Neural cell (in vitro differentiated cells): ENCODE measurements at regions not wholly inside any gene's neighbourhood (a gene's known extent, or its start where the extent isn't known, plus 50 kb on each side); places are given as distances from the start of the nearest gene placed in this dataset.

Source experiments
- H2AFZ ChIP-seq: fragments of 200-600, 300-800 bp; sonication (generic), shearing (Covaris generic); 2 replicates; pipeline ENCODE4 v1.6.0; 2014; ENCODE audit warnings: low read depth, mild to moderate bottlenecking, antibody characterized with exemption, low read length, moderate library complexity
- H3F3A ChIP-seq: fragments of 200-600 bp; shearing (Covaris generic); 2 replicates; pipeline ENCODE4 v1.6.1; 2016; ENCODE audit warnings: mild to moderate bottlenecking, moderate library complexity, mixed read lengths, antibody characterized with exemption, low read length; ENCODE audit not compliant: insufficient read depth, poor library complexity, severe bottlenecking
- H3K27ac ChIP-seq: fragments of 200-600, 300-800 bp; sonication (generic), shearing (Covaris generic); 2 replicates; pipeline ENCODE4 v1.5.1; 2014; ENCODE audit warnings: mild to moderate bottlenecking, low read length, moderate library complexity
- H3K27me3 ChIP-seq: fragments of 300-800, 200-600 bp; sonication (generic), shearing (Covaris generic); 2 replicates; pipeline ENCODE4 v1.6.0; 2014; ENCODE audit warnings: mild to moderate bottlenecking, low read depth, low read length, moderate library complexity; ENCODE audit not compliant: insufficient read depth
- H3K36me3 ChIP-seq: fragments of 300-800, 200-600 bp; sonication (generic), shearing (Covaris generic); 2 replicates; pipeline ENCODE4 v1.5.1; 2014; ENCODE audit warnings: mild to moderate bottlenecking, antibody characterized with exemption, low read length, moderate library complexity; ENCODE audit not compliant: insufficient read depth
- H3K4me2 ChIP-seq: fragments of 300-800, 200-600 bp; sonication (generic), shearing (Covaris generic); 2 replicates; pipeline ENCODE4 v1.6.0; 2014; ENCODE audit warnings: mild to moderate bottlenecking, low read length
- H3K4me3 ChIP-seq: fragments of 300-800, 200-600 bp; sonication (generic), shearing (Covaris generic); 2 replicates; pipeline ENCODE4 v1.5.1; 2014; ENCODE audit warnings: mild to moderate bottlenecking, low read length, moderate library complexity
- H3K79me2 ChIP-seq: fragments of 200-600 bp; shearing (Covaris generic); replicated peaks from 2 replicates; pipeline ENCODE4 v1.6.0; 2014; ENCODE audit warnings: mild to moderate bottlenecking, low read length, moderate library complexity; ENCODE audit not compliant: insufficient read depth
- H3K9ac ChIP-seq: fragments of 300-800, 200-600 bp; sonication (generic), shearing (Covaris generic); 2 replicates; pipeline ENCODE4 v1.6.1; 2016; ENCODE audit warnings: mild to moderate bottlenecking, low read length, mixed read lengths
- H3K9me2 ChIP-seq: fragments of 200-600 bp; shearing (Covaris generic); 2 replicates; pipeline ENCODE4 v1.6.1; 2016; ENCODE audit warnings: mild to moderate bottlenecking, low read length, mixed read lengths; ENCODE audit not compliant: insufficient read depth
- H3K9me3 ChIP-seq: fragments of 200-600, 300-800 bp; sonication (generic), shearing (Covaris generic); 2 replicates; pipeline ENCODE4 v1.6.1; 2016; ENCODE audit warnings: mild to moderate bottlenecking, mixed run types, low read length, moderate library complexity, mixed read lengths
- H4K20me1 ChIP-seq: fragments of 200-600 bp; shearing (Covaris generic); 2 replicates; pipeline ENCODE4 v1.6.1; 2016; ENCODE audit warnings: mild to moderate bottlenecking, mixed run types; ENCODE audit not compliant: insufficient read depth
- EP300 ChIP-seq: fragments of 450-650 bp; conservative IDR thresholded peaks from 2 replicates; pipeline ENCODE4 v1.6.1; 2014; ENCODE audit warnings: antibody characterized with exemption, mild to moderate bottlenecking, moderate library complexity; ENCODE audit not compliant: poor library complexity, severe bottlenecking
- EZH2 ChIP-seq: fragments of 200-600, 300-800 bp; shearing (Covaris generic), sonication (generic); IDR thresholded peaks from 2 replicates; pipeline ENCODE4 v1.6.1; 2014; ENCODE audit warnings: antibody characterized with exemption, low read length, borderline replicate concordance, mild to moderate bottlenecking; ENCODE audit not compliant: insufficient read depth, poor library complexity, severe bottlenecking
- MXI1 ChIP-seq: fragments of 450-650 bp; conservative IDR thresholded peaks from 2 replicates; pipeline ENCODE4 v1.6.1; 2014; ENCODE audit warnings: antibody characterized with exemption, mild to moderate bottlenecking; ENCODE audit not compliant: poor library complexity, severe bottlenecking
- POLR2AphosphoS5 ChIP-seq: IDR thresholded peaks from 2 replicates; pipeline ENCODE4 v1.6.1; 2012
- RAD21 ChIP-seq: fragments of 450-650 bp; conservative IDR thresholded peaks from 2 replicates; pipeline ENCODE4 v1.6.1; 2014; ENCODE audit warnings: antibody characterized with exemption, mild to moderate bottlenecking, moderate library complexity
- SMC3 ChIP-seq: fragments of 450-650 bp; conservative IDR thresholded peaks from 2 replicates; pipeline ENCODE4 v1.6.1; 2014; ENCODE audit warnings: antibody characterized with exemption, mild to moderate bottlenecking, moderate library complexity; ENCODE audit not compliant: poor library complexity
- TAF1 ChIP-seq: IDR thresholded peaks from 2 replicates; pipeline ENCODE4 v1.6.1; 2012; ENCODE audit warnings: low read depth
- TF ChIP-seq, protein P1 (sequence below): IDR thresholded peaks from 2 replicates; pipeline ENCODE4 v1.6.1; 2012; ENCODE audit warnings: borderline replicate concordance
- TF ChIP-seq, protein P2 (sequence below): fragments of 450-650 bp; IDR thresholded peaks from 2 replicates; pipeline ENCODE4 v1.5.1; 2014; ENCODE audit warnings: antibody characterized with exemption, mild to moderate bottlenecking, moderate library complexity; ENCODE audit not compliant: poor library complexity, severe bottlenecking

DNA sequence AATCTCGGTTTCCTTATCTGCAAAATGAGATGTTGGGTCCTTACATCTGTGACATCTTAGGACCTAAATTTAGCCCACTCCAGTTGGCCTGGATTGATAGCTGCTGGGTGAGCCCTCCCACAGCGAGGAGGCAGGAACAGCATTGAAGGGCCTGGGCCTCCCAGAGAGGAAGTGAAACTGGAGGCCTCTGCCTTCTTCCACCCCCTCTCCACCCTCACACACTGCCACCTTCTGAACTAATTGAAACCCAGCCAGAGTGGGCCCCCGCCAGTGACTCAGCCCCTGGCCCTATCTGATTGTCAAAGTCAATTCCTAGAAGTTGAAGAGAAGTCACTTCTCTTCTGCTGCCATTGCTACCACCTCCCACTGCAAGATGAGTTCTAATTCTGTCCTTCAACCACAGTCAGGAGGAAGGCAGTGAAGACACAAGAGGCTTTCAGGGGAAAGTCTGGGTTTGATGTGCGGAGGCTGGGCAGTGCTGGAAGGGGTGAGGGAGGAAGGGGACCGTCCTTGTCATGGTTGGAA lies 55.2 kb upstream of the NEK6 start:
- Histone ChIP-seq H3K9me2 (no peaks in the 10 kb centered on the region), H4K20me1 (no peaks in the 10 kb centered on the region), H3K27ac (no peak overlapping the region), H3K4me3 (no peak overlapping the region), H3K27me3 (no peaks in the 10 kb centered on the region), H3K9me3 (no peaks in the 10 kb centered on the region), H3K36me3 (no peaks in the 10 kb centered on the region), H2AFZ (no peak overlapping the region), H3K4me2 (no peak overlapping the region), H3F3A (no peaks in the 10 kb centered on the region), H3K79me2 (no peaks in the 10 kb centered on the region), H3K9ac (no peak overlapping the region)
- TF ChIP-seq TAF1 (no peak), MXI1 (no peak), EZH2 (no peak), RAD21 (no peak)
- TF ChIP-seq, protein P1, sequence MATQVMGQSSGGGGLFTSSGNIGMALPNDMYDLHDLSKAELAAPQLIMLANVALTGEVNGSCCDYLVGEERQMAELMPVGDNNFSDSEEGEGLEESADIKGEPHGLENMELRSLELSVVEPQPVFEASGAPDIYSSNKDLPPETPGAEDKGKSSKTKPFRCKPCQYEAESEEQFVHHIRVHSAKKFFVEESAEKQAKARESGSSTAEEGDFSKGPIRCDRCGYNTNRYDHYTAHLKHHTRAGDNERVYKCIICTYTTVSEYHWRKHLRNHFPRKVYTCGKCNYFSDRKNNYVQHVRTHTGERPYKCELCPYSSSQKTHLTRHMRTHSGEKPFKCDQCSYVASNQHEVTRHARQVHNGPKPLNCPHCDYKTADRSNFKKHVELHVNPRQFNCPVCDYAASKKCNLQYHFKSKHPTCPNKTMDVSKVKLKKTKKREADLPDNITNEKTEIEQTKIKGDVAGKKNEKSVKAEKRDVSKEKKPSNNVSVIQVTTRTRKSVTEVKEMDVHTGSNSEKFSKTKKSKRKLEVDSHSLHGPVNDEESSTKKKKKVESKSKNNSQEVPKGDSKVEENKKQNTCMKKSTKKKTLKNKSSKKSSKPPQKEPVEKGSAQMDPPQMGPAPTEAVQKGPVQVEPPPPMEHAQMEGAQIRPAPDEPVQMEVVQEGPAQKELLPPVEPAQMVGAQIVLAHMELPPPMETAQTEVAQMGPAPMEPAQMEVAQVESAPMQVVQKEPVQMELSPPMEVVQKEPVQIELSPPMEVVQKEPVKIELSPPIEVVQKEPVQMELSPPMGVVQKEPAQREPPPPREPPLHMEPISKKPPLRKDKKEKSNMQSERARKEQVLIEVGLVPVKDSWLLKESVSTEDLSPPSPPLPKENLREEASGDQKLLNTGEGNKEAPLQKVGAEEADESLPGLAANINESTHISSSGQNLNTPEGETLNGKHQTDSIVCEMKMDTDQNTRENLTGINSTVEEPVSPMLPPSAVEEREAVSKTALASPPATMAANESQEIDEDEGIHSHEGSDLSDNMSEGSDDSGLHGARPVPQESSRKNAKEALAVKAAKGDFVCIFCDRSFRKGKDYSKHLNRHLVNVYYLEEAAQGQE = no peak

DNA sequence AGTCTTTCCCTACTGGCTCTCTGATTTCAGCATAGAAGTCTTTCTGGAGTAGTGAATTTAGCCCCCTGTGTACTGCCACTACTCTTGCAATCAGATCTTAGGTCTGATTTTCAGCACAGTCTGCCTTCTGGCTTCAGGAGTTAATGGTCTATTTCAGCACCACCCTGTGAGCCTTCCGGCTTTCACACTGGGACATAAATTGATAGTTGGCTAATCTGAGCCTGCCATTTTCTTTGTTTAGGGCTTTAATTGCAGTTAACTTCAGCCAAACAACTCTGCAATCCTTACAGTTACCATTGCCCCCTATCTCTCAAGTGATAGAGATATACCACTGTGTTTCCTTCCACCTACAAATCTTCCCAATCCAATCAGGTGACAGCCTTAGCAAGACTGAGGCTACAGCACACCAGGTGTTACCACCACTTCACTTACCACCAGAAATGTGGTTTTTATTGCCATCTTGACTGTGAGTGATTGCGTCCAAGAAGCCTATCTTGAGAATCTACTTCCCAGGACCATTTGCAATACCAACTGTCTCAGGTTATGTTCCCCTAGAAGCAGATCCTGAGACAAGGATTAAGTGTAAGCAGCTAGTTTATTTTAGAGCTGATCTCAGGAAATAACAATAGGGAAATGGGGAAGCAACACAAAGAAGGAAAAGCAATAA lies 51.9 kb upstream of the NEK6 start:
- Histone ChIP-seq H3F3A (no peaks in the 10 kb centered on the region), H3K27me3 (no peaks in the 10 kb centered on the region), H3K36me3 (no peaks in the 10 kb centered on the region), H3K79me2 (no peaks in the 10 kb centered on the region), H3K9me3 (no peaks in the 10 kb centered on the region), H3K27ac (no peak overlapping the region), H3K4me2 (no peak overlapping the region), H2AFZ (no peak overlapping the region), H3K4me3 (no peak overlapping the region), H3K9me2 (no peaks in the 10 kb centered on the region), H3K9ac (no peak overlapping the region), H4K20me1 (no peaks in the 10 kb centered on the region)
- no peak for TF ChIP-seq SMC3
- no peak for TF ChIP-seq TAF1
- TF ChIP-seq POLR2AphosphoS5 = no peak
- TF ChIP-seq EZH2 = no peak
- TF ChIP-seq, protein P2, sequence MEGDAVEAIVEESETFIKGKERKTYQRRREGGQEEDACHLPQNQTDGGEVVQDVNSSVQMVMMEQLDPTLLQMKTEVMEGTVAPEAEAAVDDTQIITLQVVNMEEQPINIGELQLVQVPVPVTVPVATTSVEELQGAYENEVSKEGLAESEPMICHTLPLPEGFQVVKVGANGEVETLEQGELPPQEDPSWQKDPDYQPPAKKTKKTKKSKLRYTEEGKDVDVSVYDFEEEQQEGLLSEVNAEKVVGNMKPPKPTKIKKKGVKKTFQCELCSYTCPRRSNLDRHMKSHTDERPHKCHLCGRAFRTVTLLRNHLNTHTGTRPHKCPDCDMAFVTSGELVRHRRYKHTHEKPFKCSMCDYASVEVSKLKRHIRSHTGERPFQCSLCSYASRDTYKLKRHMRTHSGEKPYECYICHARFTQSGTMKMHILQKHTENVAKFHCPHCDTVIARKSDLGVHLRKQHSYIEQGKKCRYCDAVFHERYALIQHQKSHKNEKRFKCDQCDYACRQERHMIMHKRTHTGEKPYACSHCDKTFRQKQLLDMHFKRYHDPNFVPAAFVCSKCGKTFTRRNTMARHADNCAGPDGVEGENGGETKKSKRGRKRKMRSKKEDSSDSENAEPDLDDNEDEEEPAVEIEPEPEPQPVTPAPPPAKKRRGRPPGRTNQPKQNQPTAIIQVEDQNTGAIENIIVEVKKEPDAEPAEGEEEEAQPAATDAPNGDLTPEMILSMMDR = no peak
- TF ChIP-seq MXI1 = no peak
- TF ChIP-seq, protein P1 = no peak
- no peak for TF ChIP-seq RAD21
- no peak for TF ChIP-seq EP300
